DND-41 (cell line): ENCODE measurements at regions not wholly inside any gene's neighbourhood (a gene's known extent, or its start where the extent isn't known, plus 50 kb on each side); places are given as distances from the start of the nearest gene placed in this dataset.

ENCODE experiments used
- CTCF ChIP-seq: IDR thresholded peaks from 2 replicates; pipeline ENCODE4 v1.5.1; 2012; ENCODE audit warnings: borderline replicate concordance, low read length, moderate library complexity, mild to moderate bottlenecking; ENCODE audit not compliant: poor library complexity, severe bottlenecking; ENCODE audit errors: extremely low read depth
- EZH2 ChIP-seq: IDR thresholded peaks from 3 replicates; pipeline ENCODE4 v1.6.1; 2012; ENCODE audit warnings: borderline replicate concordance, low read depth, mild to moderate bottlenecking, moderate library complexity, low read length, inconsistent platforms; ENCODE audit not compliant: severe bottlenecking

- TF ChIP-seq CTCF, result no peak
- TF ChIP-seq EZH2, result no peak
Observed at GRCh38 chr7:26992670-26993069, 103.1 kb downstream of the HOXA1 start.
